Gastrocnemius medialis (tissue), 4 donors: ENCODE measurements at regions not wholly inside any gene's neighbourhood (a gene's known extent, or its start where the extent isn't known, plus 50 kb on each side); places are given as distances from the start of the nearest gene placed in this dataset.
"Not testable (repeated sequence)": the region's sequence is repeated elsewhere in the genome, so short reads cannot be mapped to it uniquely, and the experiment has no call there.

Experiments used
- ATAC-seq, 2 donors: fragments of 150-250 bp; one replicate each; pipeline ENCODE4 v1.9.1; 2016
- DNase-seq, 2 donors: peaks; one replicate each; pipeline ENCODE4 v3.0.0-alpha.2; 2019
- H3K27ac ChIP-seq, 4 donors: fragments of 200-600 bp; sonication (generic); 1 replicate in 1 of 4; 2 replicates in 3 of 4; pipeline ENCODE4 v1.5.1; 2016 to 2018; ENCODE audit warnings: mild to moderate bottlenecking in 2 of 4, moderate library complexity in 1 of 4
- H3K27me3 ChIP-seq, 3 donors: fragments of 200-600 bp; sonication (generic) in 2 of 3; 1 replicate in 1 of 3; 2 replicates in 2 of 3; pipeline versions ENCODE4 v1.5.1 to v1.6.0; 2016 to 2019; ENCODE audit warnings: mild to moderate bottlenecking in 1 of 3, moderate library complexity in 1 of 3
- H3K36me3 ChIP-seq, 2 donors: fragments of 200-600 bp; sonication (generic) in 1 of 2; one replicate each; pipeline ENCODE4 v1.5.1; 2017 to 2018
- H3K4me1 ChIP-seq, 2 donors: fragments of 200-600 bp; sonication (generic) in 1 of 2; one replicate each; pipeline ENCODE4 v1.5.1; 2016 to 2017; ENCODE audit warnings: mild to moderate bottlenecking in 2 of 2
- H3K4me3 ChIP-seq, 4 donors: fragments of 200-600 bp; sonication (generic) in 3 of 4; 1 replicate in 1 of 4; 2 replicates in 3 of 4; pipeline ENCODE4 v1.5.1; 2016 to 2019; ENCODE audit warnings: mild to moderate bottlenecking in 2 of 4
- H3K9me3 ChIP-seq, 3 donors: fragments of 200-600 bp; sonication (generic) in 2 of 3; 1 replicate in 1 of 3; 2 replicates in 2 of 3; pipeline ENCODE4 v1.5.1; 2016 to 2019
- CTCF ChIP-seq, 5 experiments: fragments of 450-650 bp in 3 of 5; fragments of 200-600 bp in 2 of 5; sonication (generic) in 2 of 5; IDR thresholded peaks in 4 of 5; conservative IDR thresholded peaks in 1 of 5; 1 replicate in 4 of 5; 2 replicates in 1 of 5; pipeline ENCODE4 v1.5.1; 2016 to 2019; ENCODE audit warnings: antibody characterized with exemption in 5 of 5, mild to moderate bottlenecking in 3 of 5, moderate library complexity in 3 of 5
- POLR2A ChIP-seq, 2 donors: fragments of 450-650 bp; IDR thresholded peaks; one replicate each; pipeline ENCODE4 v1.6.1; 2017; ENCODE audit warnings: antibody characterized with exemption in 2 of 2, mild to moderate bottlenecking in 2 of 2, moderate library complexity in 2 of 2
- in situ Hi-C, 4 donors: fragments of 200-750 bp; cut with MboI; loops; one replicate each; pipeline versions ENCODE4 v1.15.0 to v1.8.0; 2017; ENCODE audit warnings: low sequenced_read_pairs in 4 of 4
- intact Hi-C: fragments of 100-400 bp; cut with DNase I; formaldehyde crosslinking; loops from one replicate; pipeline ENCODE4 v1.15.1; 2023; ENCODE audit warnings: low total_unique reads

- Histone ChIP-seq H3K4me1 (no peaks in the 10 kb centered on the region), H3K27ac (no peak overlapping the region), H3K9me3 (peaks cover 0 to 5% (median 0%) of the 10 kb centered on the region in 3 donors), H3K4me3 (no peak overlapping the region), H3K27me3 (no peaks in the 10 kb centered on the region), H3K36me3 (no peaks in the 10 kb centered on the region)
- intact Hi-C loops (no loop called here), in situ Hi-C loops (no loop called here)
- ATAC-seq: no peak
- DNase-seq: no peak
- TF ChIP-seq CTCF (IDR thresholded peaks at IDR 0.05 in 4 of 5, conservative IDR thresholded peaks at IDR 0.05 in 1 of 5): no peak
- TF ChIP-seq POLR2A (IDR thresholded peaks at IDR 0.05): no peak
Measured at GRCh38 chr10:46169736-46170135, 117.1 kb upstream of the ANTXRL start.

DNA sequence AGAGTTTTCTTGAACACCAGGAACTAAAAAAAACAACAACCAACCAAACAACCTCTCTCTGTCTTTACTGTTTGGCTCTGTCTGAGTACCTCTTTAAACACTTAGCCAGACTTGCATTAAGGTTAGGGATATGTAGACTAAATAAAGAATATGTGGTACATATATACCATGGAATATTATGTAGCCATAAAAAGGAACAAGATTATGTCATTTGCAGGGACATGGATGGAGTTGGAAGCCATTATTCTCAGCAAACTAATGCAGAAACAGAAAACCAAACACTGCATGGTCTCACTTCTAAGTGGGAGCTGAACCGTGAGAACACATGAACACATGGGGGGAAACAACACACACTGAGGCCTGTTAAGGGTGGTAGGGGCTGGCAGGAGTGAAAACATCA is 116.0 kb upstream of the ANTXRL start:
- intact Hi-C loops (no loop called here), in situ Hi-C loops (no loop called here)
- TF ChIP-seq CTCF (IDR thresholded peaks at IDR 0.05 in 4 of 5, conservative IDR thresholded peaks at IDR 0.05 in 1 of 5): no peak
- no peak for TF ChIP-seq POLR2A (IDR thresholded peaks at IDR 0.05)

GRCh38 chr10:46171661-46172060 is 115.1 kb upstream of the ANTXRL start:
- TF ChIP-seq POLR2A (IDR thresholded peaks at IDR 0.05): no peak
- no peak for TF ChIP-seq CTCF (IDR thresholded peaks at IDR 0.05 in 4 of 5, conservative IDR thresholded peaks at IDR 0.05 in 1 of 5)
- H3K27me3 ChIP-seq: no peaks in the 10 kb centered on the region
- no peak overlapping the region for H3K4me3 ChIP-seq
- no peak overlapping the region for H3K27ac ChIP-seq
- ATAC-seq (no peak), DNase-seq (no peak)
- no peaks in the 10 kb centered on the region for H3K36me3 ChIP-seq
- in situ Hi-C loops: no loop called here
- peaks cover 0 to 5% (median 0%) of the 10 kb centered on the region in 3 donors for H3K9me3 ChIP-seq
- H3K4me1 ChIP-seq: no peaks in the 10 kb centered on the region
- intact Hi-C loops: no loop called here

More for the DNA sequence above, 116.0 kb upstream of the ANTXRL start:
- no peaks in the 10 kb centered on the region for H3K36me3 ChIP-seq
- no peaks in the 10 kb centered on the region for H3K27me3 ChIP-seq
- ATAC-seq: no peak
- no peaks in the 10 kb centered on the region for H3K4me1 ChIP-seq
- peaks cover 0 to 5% (median 0%) of the 10 kb centered on the region in 3 donors for H3K9me3 ChIP-seq
- no peak overlapping the region for H3K27ac ChIP-seq
- no peak overlapping the region for H3K4me3 ChIP-seq
- no peak for DNase-seq

GRCh38 chr10:46175296-46175695 is 111.5 kb upstream of the ANTXRL start:
- no peak for DNase-seq
- Histone ChIP-seq H3K9me3 (peaks cover 0 to 5% (median 0%) of the 10 kb centered on the region in 3 donors), H3K36me3 (no peaks in the 10 kb centered on the region), H3K4me3 (no peak overlapping the region), H3K4me1 (no peaks in the 10 kb centered on the region), H3K27ac (no peak overlapping the region), H3K27me3 (no peaks in the 10 kb centered on the region)
- TF ChIP-seq CTCF (IDR thresholded peaks at IDR 0.05 in 4 of 5, conservative IDR thresholded peaks at IDR 0.05 in 1 of 5) (no peak), POLR2A (IDR thresholded peaks at IDR 0.05) (no peak)
- no peak for ATAC-seq
- in situ Hi-C loops (no loop called here), intact Hi-C loops (no loop called here)

DNA sequence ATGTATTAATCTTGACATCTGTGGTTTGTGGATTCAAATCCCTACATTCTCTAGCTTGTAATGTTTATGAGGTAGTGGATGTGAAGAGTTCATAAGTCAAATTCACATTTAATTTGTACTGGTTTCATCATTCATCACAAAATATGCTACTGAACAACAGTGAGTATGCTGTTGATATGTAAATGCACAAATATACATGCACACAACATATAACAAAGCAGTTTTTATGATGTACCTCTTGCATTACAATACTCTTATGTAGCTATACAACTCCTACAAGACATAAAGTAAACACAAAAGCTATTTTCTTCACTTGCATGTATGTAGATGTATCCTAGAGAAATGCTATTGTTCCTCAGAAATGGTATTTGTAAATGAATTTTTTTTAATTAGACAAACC is 111.0 kb upstream of the ANTXRL start:
- TF ChIP-seq POLR2A (IDR thresholded peaks at IDR 0.05): no peak
- no peak for TF ChIP-seq CTCF (IDR thresholded peaks at IDR 0.05 in 4 of 5, conservative IDR thresholded peaks at IDR 0.05 in 1 of 5)
- DNase-seq (no peak), ATAC-seq (no peak)
- in situ Hi-C loops (no loop called here), intact Hi-C loops (no loop called here)
- H3K27ac ChIP-seq: no peak overlapping the region
- no peak overlapping the region for H3K4me3 ChIP-seq
- no peaks in the 10 kb centered on the region for H3K36me3 ChIP-seq
- H3K27me3 ChIP-seq: no peaks in the 10 kb centered on the region
- H3K9me3 ChIP-seq: no peaks in the 10 kb centered on the region
- H3K4me1 ChIP-seq: no peaks in the 10 kb centered on the region

DNA sequence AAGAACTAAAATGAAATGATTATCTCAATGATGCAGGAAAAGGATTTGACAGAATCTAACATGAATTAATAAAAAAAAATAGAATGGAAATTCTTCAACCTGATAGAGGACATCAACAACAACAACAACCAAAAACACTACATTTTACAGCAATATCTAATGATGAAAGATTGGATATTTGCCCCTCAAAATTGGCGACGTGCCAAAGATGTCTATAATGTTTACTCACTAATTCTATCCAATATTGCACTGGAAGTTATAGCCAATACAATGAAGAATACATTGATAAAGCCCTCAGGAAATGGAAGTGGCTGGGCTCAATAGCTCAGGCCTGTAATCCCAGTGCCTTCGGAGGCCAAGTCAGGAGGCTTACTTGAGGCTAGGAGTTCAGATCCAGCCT is 99.4 kb upstream of the ANTXRL start:
- DNase-seq, H3K36me3 ChIP-seq, intact Hi-C loops, H3K27me3 ChIP-seq, H3K9me3 ChIP-seq, H3K27ac ChIP-seq, ATAC-seq, in situ Hi-C loops, H3K4me1 ChIP-seq, H3K4me3 ChIP-seq: not testable (repeated sequence)
